ENCODE measurements at regions not wholly inside any gene's neighbourhood (a gene's known extent, or its start where the extent isn't known, plus 50 kb on each side); places are given as distances from the start of the nearest gene placed in this dataset.
A peak's percentile ranks its signal among the peaks of the same experiment; 100 is the strongest.

DNA sequence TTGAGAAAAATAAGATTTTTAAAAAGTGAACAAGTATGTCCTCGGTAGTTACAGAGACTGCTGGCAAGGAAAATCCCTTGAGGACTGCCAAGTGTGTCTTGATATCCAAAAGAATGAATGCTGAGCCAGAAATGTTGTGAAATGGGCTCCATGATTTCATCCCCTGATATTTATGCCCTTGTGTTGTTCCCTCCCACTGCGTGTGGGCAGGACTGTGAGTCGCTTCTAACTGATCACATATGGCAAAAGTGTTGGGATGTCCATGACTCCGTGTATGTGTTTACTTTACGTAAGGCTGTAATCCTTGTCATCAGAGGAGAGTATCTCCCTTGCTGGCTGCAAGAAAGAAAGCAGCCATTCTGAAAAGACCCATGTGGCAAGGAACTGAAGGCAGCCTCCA is 285.1 kb downstream of the SS18 start:
- in situ Hi-C loops (cut with MboI), result no loop called here
- 0 to 1% methylated on average over 5 of the region's 5 CpGs for WGBS, 2 experiments (ENCODE audit: low coverage in 1 of 2, low lambda C conversion rate in 2 of 2, missing lambda C conversion rate in 2 of 2)

DNA sequence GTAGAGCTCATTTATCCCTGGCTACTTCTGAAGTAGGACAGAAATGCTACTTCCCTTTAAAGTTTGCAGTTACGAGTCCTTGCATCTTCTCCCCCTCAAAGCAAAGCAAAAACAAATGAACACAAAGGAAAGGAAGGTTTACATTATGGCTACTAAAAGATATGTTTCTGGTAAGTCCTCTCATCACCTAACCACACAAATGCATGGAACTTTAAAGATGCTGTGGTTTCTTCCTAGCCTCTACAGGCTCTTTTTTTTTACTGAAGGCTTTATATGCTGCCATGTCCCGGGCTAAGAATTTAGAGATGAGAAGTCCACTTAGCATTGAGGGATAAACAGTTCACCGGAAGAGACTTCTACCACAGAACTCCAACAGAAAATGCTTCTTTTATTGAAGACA is 291.2 kb downstream of the SS18 start:
- 79 to 87% methylated on average over 3 of the region's 3 CpGs for WGBS, 2 experiments (ENCODE audit: low coverage in 1 of 2, low lambda C conversion rate in 2 of 2, missing lambda C conversion rate in 2 of 2)
- DNase-seq, result no peak
- TF ChIP-seq EZH2 (IDR thresholded peaks at IDR 0.05; ENCODE audit: insufficient read depth, poor library complexity, severe bottlenecking) (no peak), EZH2phosphoT487 (IDR thresholded peaks at IDR 0.05; ENCODE audit: insufficient read depth, low read depth) (no peak)
- Histone ChIP-seq H3K9ac (no peak overlapping the region), H3K36me3 (ENCODE audit: low read depth) (no peaks in the 10 kb centered on the region), H3K9me2 (ENCODE audit: insufficient read depth) (no peaks in the 10 kb centered on the region), H3K9me3 (ENCODE audit: low read depth) (no peaks in the 10 kb centered on the region), H3K27ac (no peak overlapping the region), H4K20me1 (ENCODE audit: insufficient read depth) (no peaks in the 10 kb centered on the region), H3K79me2 (ENCODE audit: insufficient read depth) (no peaks in the 10 kb centered on the region), H3K4me3 (no peak overlapping the region), H3K4me2 (ENCODE audit: unreplicated experiment) (no peak overlapping the region), H3F3A (ENCODE audit: insufficient read depth) (peaks cover 4% of the 10 kb centered on the region; the same call in 1 of the 2 replicates), H3K27me3 (replicated peaks; ENCODE audit: insufficient read depth) (no peaks in the 10 kb centered on the region; the same call in 1 of the 2 replicates), H3K4me1 (ENCODE audit: insufficient read depth) (no peaks in the 10 kb centered on the region), H2AFZ (no peak overlapping the region)
- in situ Hi-C loops (cut with MboI), result no loop called here

More for the DNA sequence above, 285.1 kb downstream of the SS18 start:
- peaks cover 15% of the 10 kb centered on the region for H3F3A ChIP-seq (ENCODE audit: insufficient read depth)
- peak overlapping the region; percentile 19; the same call in 1 of the 2 replicates for H3K4me3 ChIP-seq
- peak overlapping the region; percentile 58 for H3K9ac ChIP-seq
- TF ChIP-seq EZH2phosphoT487 (IDR thresholded peaks at IDR 0.05; ENCODE audit: insufficient read depth, low read depth), result 0 out of 2 replicates have a peak, but pooled peaks have one; percentile 46
- no peak for TF ChIP-seq EZH2 (IDR thresholded peaks at IDR 0.05; ENCODE audit: insufficient read depth, poor library complexity, severe bottlenecking)
- H3K4me2 ChIP-seq (ENCODE audit: unreplicated experiment), result peak overlapping the region; percentile 51
- H3K27me3 ChIP-seq (replicated peaks; ENCODE audit: insufficient read depth), result no peaks in the 10 kb centered on the region
- H3K27ac ChIP-seq, result peak overlapping the region; percentile 78
- H3K9me2 ChIP-seq (ENCODE audit: insufficient read depth), result no peaks in the 10 kb centered on the region
- peak overlapping the region; percentile 57; the same call in 1 of the 2 replicates for H2AFZ ChIP-seq
- no peaks in the 10 kb centered on the region for H3K79me2 ChIP-seq (ENCODE audit: insufficient read depth)
- H3K9me3 ChIP-seq (ENCODE audit: low read depth), result no peaks in the 10 kb centered on the region
- H4K20me1 ChIP-seq (ENCODE audit: insufficient read depth), result no peaks in the 10 kb centered on the region
- peaks cover 13% of the 10 kb centered on the region; the same call in 1 of the 2 replicates for H3K4me1 ChIP-seq (ENCODE audit: insufficient read depth)
- no peaks in the 10 kb centered on the region for H3K36me3 ChIP-seq (ENCODE audit: low read depth)
- DNase-seq, result peak; percentile 98

DNA sequence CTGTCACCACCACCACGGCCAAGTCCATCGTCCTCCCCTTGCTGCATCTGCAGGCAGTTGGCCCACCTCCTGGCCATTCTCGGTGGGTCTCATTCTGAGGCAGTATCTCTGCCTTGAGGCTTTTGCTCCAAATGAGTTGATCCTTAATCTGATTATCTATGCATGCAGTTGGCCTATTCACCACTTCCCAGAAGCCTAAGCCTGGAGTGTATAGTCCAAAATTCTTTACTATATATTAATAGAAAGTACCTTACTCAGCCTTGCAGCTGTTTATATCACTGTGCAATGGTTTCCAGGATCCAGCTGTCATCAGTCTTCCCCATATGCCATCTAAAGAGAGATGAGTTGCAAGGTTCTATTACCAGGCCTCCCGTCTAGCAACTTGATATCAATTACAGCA is 292.4 kb downstream of the SS18 start:
- H3K9ac ChIP-seq, result no peak overlapping the region
- no peaks in the 10 kb centered on the region; the same call in none of the 2 replicates for H3K27me3 ChIP-seq (replicated peaks; ENCODE audit: insufficient read depth)
- no peaks in the 10 kb centered on the region for H3K79me2 ChIP-seq (ENCODE audit: insufficient read depth)
- H3K27ac ChIP-seq, result no peak overlapping the region
- H2AFZ ChIP-seq, result no peak overlapping the region
- DNase-seq, result no peak
- H3K9me2 ChIP-seq (ENCODE audit: insufficient read depth), result no peaks in the 10 kb centered on the region
- H3K4me2 ChIP-seq (ENCODE audit: unreplicated experiment), result no peak overlapping the region
- no peaks in the 10 kb centered on the region for H4K20me1 ChIP-seq (ENCODE audit: insufficient read depth)
- TF ChIP-seq EZH2phosphoT487 (IDR thresholded peaks at IDR 0.05; ENCODE audit: insufficient read depth, low read depth) (no peak), EZH2 (IDR thresholded peaks at IDR 0.05; ENCODE audit: insufficient read depth, poor library complexity, severe bottlenecking) (no peak)
- no peaks in the 10 kb centered on the region for H3K9me3 ChIP-seq (ENCODE audit: low read depth)
- 84 to 85% methylated on average over 4 of the region's 4 CpGs for WGBS, 2 experiments (ENCODE audit: low coverage in 1 of 2, low lambda C conversion rate in 2 of 2, missing lambda C conversion rate in 2 of 2)
- no peak overlapping the region for H3K4me3 ChIP-seq
- H3F3A ChIP-seq (ENCODE audit: insufficient read depth), result peaks cover 4% of the 10 kb centered on the region; the same call in 1 of the 2 replicates
- H3K36me3 ChIP-seq (ENCODE audit: low read depth), result no peaks in the 10 kb centered on the region
- no peaks in the 10 kb centered on the region for H3K4me1 ChIP-seq (ENCODE audit: insufficient read depth)
- in situ Hi-C loops (cut with MboI), result no loop called here

GRCh38 chr18:25795213-25795612 is 295.2 kb downstream of the SS18 start:
- H2AFZ ChIP-seq, result peak overlapping the region; percentile 30; the same call in 1 of the 2 replicates
- WGBS, 2 experiments (ENCODE audit: low coverage in 1 of 2, low lambda C conversion rate in 2 of 2, missing lambda C conversion rate in 2 of 2), result 12 to 13% methylated on average over 10 of the region's 10 CpGs
- H3K9me3 ChIP-seq (ENCODE audit: low read depth), result no peaks in the 10 kb centered on the region
- H3K27ac ChIP-seq, result no peak overlapping the region
- no peaks in the 10 kb centered on the region for H3K9me2 ChIP-seq (ENCODE audit: insufficient read depth)
- peak overlapping the region; percentile 46 for H3K4me2 ChIP-seq (ENCODE audit: unreplicated experiment)
- no peaks in the 10 kb centered on the region; the same call in none of the 2 replicates for H3K27me3 ChIP-seq (replicated peaks; ENCODE audit: insufficient read depth)
- H3K4me1 ChIP-seq (ENCODE audit: insufficient read depth), result no peaks in the 10 kb centered on the region
- DNase-seq, result peak; percentile 28
- TF ChIP-seq EZH2 (IDR thresholded peaks at IDR 0.05; ENCODE audit: insufficient read depth, poor library complexity, severe bottlenecking) (no peak), EZH2phosphoT487 (IDR thresholded peaks at IDR 0.05; ENCODE audit: insufficient read depth, low read depth) (no peak)
- H3F3A ChIP-seq (ENCODE audit: insufficient read depth), result peaks cover 4% of the 10 kb centered on the region; the same call in 1 of the 2 replicates
- in situ Hi-C loops (cut with MboI), result no loop called here
- H3K9ac ChIP-seq, result no peak overlapping the region
- peak overlapping the region; percentile 25; the same call in 1 of the 2 replicates for H3K4me3 ChIP-seq
- no peaks in the 10 kb centered on the region for H3K79me2 ChIP-seq (ENCODE audit: insufficient read depth)
- H4K20me1 ChIP-seq (ENCODE audit: insufficient read depth), result no peaks in the 10 kb centered on the region
- H3K36me3 ChIP-seq (ENCODE audit: low read depth), result no peaks in the 10 kb centered on the region

Measured in GM23248 (cell line).